HUES6 (cell line): ENCODE measurements at regions not wholly inside any gene's neighbourhood (a gene's known extent, or its start where the extent isn't known, plus 50 kb on each side); places are given as distances from the start of the nearest gene placed in this dataset.

Experiments used
- H3K27ac ChIP-seq: 2 replicates; pipeline ENCODE4 v1.7.0; 2013; ENCODE audit warnings: low read depth, mild to moderate bottlenecking, low read length, inconsistent platforms
- H3K27me3 ChIP-seq: 2 replicates; pipeline ENCODE4 v1.6.1; 2013; ENCODE audit warnings: low read length; ENCODE audit not compliant: control insufficient read depth, insufficient read depth
- H3K36me3 ChIP-seq: 2 replicates; pipeline ENCODE4 v1.6.1; 2013; ENCODE audit warnings: low read length; ENCODE audit not compliant: control insufficient read depth, insufficient read depth
- H3K4me1 ChIP-seq: 2 replicates; pipeline ENCODE4 v1.6.1; 2013; ENCODE audit warnings: low read length; ENCODE audit not compliant: control insufficient read depth, insufficient read depth
- H3K4me3 ChIP-seq: 2 replicates; pipeline ENCODE4 v1.5.1; 2013; ENCODE audit warnings: low read depth, low read length
- H3K9ac ChIP-seq: one replicate; pipeline ENCODE4 v1.6.1; 2013; ENCODE audit warnings: mild to moderate bottlenecking, low read length
- H3K9me3 ChIP-seq: 2 replicates; pipeline ENCODE4 v1.6.1; 2013; ENCODE audit warnings: low read depth, low read length; ENCODE audit not compliant: control insufficient read depth, insufficient read depth

- H3K27me3 ChIP-seq: peaks cover 16% of the 10 kb centered on the region
- no peak overlapping the region for H3K27ac ChIP-seq
- H3K4me1 ChIP-seq: no peaks in the 10 kb centered on the region
Measured at GRCh38 chr1:18535391-18536210, 54.9 kb downstream of the KLHDC7A start.

DNA sequence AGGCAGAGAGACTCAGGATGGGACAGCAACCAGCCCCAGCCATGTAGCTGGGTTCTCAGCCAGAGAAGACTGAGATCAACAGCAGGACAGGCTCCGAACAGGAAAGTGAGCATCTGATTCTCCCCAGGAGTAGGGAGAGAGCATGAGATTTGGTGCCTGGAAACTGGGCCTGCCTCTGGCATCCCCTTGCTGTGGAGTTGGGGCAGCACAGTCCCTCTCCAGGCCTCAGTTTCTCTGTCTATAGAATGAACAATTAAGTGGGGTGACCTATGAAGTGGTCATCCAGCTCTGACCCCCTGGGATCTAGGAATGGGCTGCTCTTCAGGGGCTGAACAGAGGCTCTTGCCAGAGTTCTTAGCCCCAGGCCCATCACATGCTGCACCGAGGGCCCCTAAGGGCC is 55.6 kb downstream of the KLHDC7A start:
- Histone ChIP-seq H3K27ac (no peak overlapping the region), H3K4me3 (no peak overlapping the region), H3K9me3 (no peaks in the 10 kb centered on the region), H3K36me3 (no peaks in the 10 kb centered on the region), H3K27me3 (peaks cover 16% of the 10 kb centered on the region), H3K4me1 (no peaks in the 10 kb centered on the region), H3K9ac (no peak overlapping the region)

More at GRCh38 chr1:18535391-18536210, 54.9 kb downstream of the KLHDC7A start:
- H3K9me3 ChIP-seq: no peaks in the 10 kb centered on the region
- H3K4me3 ChIP-seq: no peak overlapping the region
- H3K36me3 ChIP-seq: no peaks in the 10 kb centered on the region
- H3K9ac ChIP-seq: no peak overlapping the region

DNA sequence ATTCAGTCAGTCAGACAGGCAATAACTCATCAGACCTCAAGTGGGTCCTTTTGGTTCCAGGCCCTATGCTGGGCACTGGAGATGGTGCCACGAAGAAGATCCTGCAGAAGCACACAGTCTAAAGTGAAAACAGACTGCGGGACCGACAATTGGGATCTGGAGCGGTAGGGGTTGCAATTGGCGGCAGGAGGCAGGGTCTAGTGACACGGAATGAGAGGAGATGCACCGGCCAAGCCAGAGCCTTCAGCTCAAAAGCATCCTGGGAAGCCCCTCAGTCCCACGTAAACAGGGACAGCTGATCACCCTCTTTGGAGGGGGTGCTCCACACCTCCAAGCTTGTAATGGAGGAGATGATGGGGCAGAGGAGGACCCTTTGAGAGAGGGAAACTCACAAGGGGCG is 56.2 kb downstream of the KLHDC7A start:
- Histone ChIP-seq H3K9ac (no peak overlapping the region), H3K4me1 (no peaks in the 10 kb centered on the region), H3K27ac (no peak overlapping the region), H3K4me3 (no peak overlapping the region), H3K9me3 (no peaks in the 10 kb centered on the region), H3K36me3 (no peaks in the 10 kb centered on the region), H3K27me3 (peaks cover 16% of the 10 kb centered on the region)

- H3K4me3 ChIP-seq: no peak overlapping the region
- no peaks in the 10 kb centered on the region for H3K36me3 ChIP-seq
- no peak overlapping the region for H3K9ac ChIP-seq
- H3K27ac ChIP-seq: no peak overlapping the region
- H3K9me3 ChIP-seq: no peaks in the 10 kb centered on the region
- peaks cover 6% of the 10 kb centered on the region for H3K4me1 ChIP-seq
- H3K27me3 ChIP-seq: peaks cover 15% of the 10 kb centered on the region
Measured at GRCh38 chr1:18537386-18538306, 56.9 kb downstream of the KLHDC7A start.

DNA sequence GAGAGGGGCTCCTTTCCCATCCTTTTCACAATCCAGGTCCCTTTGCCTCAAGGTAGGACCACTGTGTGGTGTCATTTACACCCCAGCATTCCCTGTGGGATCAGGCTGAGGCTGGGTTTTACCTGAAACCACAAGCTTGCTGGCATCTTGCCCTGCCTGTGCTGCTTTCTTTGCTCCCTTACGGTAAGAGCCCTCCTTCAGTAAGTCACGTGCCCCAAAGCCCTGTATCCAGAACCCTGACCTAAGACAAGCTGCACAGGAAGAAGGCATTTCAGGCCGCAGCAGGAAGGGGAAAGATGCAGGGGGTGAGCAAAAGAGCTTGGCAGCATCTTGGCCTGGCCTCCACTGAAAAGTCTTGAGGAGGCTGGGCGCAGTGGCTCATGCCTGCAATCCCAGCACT is 58.4 kb downstream of the KLHDC7A start:
- Histone ChIP-seq H3K9ac (no peak overlapping the region), H3K4me1 (peaks cover 10% of the 10 kb centered on the region), H3K9me3 (peaks cover 7% of the 10 kb centered on the region), H3K4me3 (no peak overlapping the region), H3K27ac (no peak overlapping the region), H3K27me3 (peaks cover 11% of the 10 kb centered on the region), H3K36me3 (no peaks in the 10 kb centered on the region)

GRCh38 chr1:18540136-18540765 is 59.5 kb downstream of the KLHDC7A start:
- Histone ChIP-seq H3K27me3 (peaks cover 11% of the 10 kb centered on the region), H3K4me1 (peaks cover 10% of the 10 kb centered on the region), H3K36me3 (no peaks in the 10 kb centered on the region), H3K27ac (no peak overlapping the region), H3K9ac (no peak overlapping the region), H3K9me3 (peaks cover 7% of the 10 kb centered on the region), H3K4me3 (no peak overlapping the region)

GRCh38 chr1:18541046-18541795 is 60.5 kb downstream of the KLHDC7A start:
- Histone ChIP-seq H3K9me3 (peaks cover 7% of the 10 kb centered on the region), H3K4me3 (no peak overlapping the region), H3K4me1 (peaks cover 14% of the 10 kb centered on the region), H3K9ac (no peak overlapping the region), H3K27me3 (peaks cover 15% of the 10 kb centered on the region), H3K36me3 (no peaks in the 10 kb centered on the region), H3K27ac (no peak overlapping the region)

DNA sequence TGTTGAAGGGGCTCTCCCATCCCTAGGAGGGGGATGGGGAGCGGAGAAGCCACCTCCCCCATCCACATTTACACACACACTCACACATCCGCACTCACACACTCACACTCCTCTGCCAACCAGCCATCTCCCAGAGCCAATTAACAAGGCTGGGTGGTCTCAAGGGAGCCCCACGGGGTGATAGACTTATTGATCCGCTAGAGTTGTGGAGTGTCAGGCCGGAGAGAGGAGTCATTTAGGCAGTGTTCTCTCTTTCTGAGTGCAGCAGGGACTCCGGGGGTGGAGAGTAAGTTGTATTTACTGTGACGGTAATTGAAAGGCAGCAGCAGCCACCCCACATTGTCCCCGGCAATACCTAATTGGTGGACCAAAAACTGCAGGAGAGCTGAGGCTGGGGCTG is 61.6 kb downstream of the KLHDC7A start:
- Histone ChIP-seq H3K4me1 (peaks cover 19% of the 10 kb centered on the region), H3K27me3 (peaks cover 11% of the 10 kb centered on the region), H3K36me3 (no peaks in the 10 kb centered on the region), H3K4me3 (no peak overlapping the region), H3K9ac (no peak overlapping the region), H3K9me3 (peaks cover 7% of the 10 kb centered on the region), H3K27ac (no peak overlapping the region)

GRCh38 chr1:18546026-18546425 is 65.3 kb downstream of the KLHDC7A start:
- H3K27ac ChIP-seq: no peak overlapping the region
- H3K4me3 ChIP-seq: no peak overlapping the region
- H3K9ac ChIP-seq: no peak overlapping the region
- peaks cover 4% of the 10 kb centered on the region; the same call in 1 of the 2 replicates for H3K27me3 ChIP-seq
- H3K36me3 ChIP-seq: no peaks in the 10 kb centered on the region
- H3K9me3 ChIP-seq: peaks cover 7% of the 10 kb centered on the region
- H3K4me1 ChIP-seq: peaks cover 30% of the 10 kb centered on the region

GRCh38 chr1:18547460-18547859 is 66.7 kb downstream of the KLHDC7A start:
- Histone ChIP-seq H3K9me3 (peaks cover 7% of the 10 kb centered on the region), H3K9ac (no peak overlapping the region), H3K4me3 (no peak overlapping the region), H3K4me1 (peaks cover 26% of the 10 kb centered on the region), H3K27ac (no peak overlapping the region), H3K36me3 (no peaks in the 10 kb centered on the region), H3K27me3 (peaks cover 4% of the 10 kb centered on the region; the same call in 1 of the 2 replicates)
